ENCODE measurements at regions not wholly inside any gene's neighbourhood (a gene's known extent, or its start where the extent isn't known, plus 50 kb on each side); places are given as distances from the start of the nearest gene placed in this dataset.

DNA sequence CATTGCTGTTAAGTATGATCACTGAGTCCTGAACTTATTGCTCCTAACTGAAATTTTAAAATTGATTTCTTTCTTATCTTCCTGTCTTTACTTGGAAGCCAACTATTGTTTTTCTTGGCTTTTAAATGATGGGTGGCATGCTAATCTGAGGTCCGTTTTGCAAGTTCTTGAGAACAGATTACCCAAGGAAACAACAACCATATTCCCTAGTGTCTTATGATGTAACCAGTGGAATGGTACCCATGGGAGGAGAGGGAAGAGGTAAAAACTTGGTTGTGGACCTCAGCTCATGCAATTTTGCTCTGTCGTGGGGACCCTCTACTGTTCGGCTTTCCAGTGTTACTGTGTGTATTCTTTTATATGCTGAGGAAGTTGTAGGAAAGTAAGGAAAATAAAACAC, 454.8 kb upstream of the ADAMTS5 start:
- no peaks in the 10 kb centered on the region for H3K36me3 Mint-ChIP-seq (ENCODE audit: unreplicated experiment)
- H3K4me1 Mint-ChIP-seq (ENCODE audit: low read depth, unreplicated experiment) = peaks cover 1% of the 10 kb centered on the region
- H3K4me3 Mint-ChIP-seq (ENCODE audit: unreplicated experiment) = no peak overlapping the region
- no peak overlapping the region for H3K27ac Mint-ChIP-seq (ENCODE audit: unreplicated experiment)
- H3K27me3 Mint-ChIP-seq (ENCODE audit: unreplicated experiment) = no peaks in the 10 kb centered on the region
- H3K9me3 Mint-ChIP-seq (ENCODE audit: unreplicated experiment) = no peaks in the 10 kb centered on the region
- TF ChIP-seq, protein P1, sequence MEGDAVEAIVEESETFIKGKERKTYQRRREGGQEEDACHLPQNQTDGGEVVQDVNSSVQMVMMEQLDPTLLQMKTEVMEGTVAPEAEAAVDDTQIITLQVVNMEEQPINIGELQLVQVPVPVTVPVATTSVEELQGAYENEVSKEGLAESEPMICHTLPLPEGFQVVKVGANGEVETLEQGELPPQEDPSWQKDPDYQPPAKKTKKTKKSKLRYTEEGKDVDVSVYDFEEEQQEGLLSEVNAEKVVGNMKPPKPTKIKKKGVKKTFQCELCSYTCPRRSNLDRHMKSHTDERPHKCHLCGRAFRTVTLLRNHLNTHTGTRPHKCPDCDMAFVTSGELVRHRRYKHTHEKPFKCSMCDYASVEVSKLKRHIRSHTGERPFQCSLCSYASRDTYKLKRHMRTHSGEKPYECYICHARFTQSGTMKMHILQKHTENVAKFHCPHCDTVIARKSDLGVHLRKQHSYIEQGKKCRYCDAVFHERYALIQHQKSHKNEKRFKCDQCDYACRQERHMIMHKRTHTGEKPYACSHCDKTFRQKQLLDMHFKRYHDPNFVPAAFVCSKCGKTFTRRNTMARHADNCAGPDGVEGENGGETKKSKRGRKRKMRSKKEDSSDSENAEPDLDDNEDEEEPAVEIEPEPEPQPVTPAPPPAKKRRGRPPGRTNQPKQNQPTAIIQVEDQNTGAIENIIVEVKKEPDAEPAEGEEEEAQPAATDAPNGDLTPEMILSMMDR (IDR thresholded peaks at IDR 0.05; ENCODE audit: partially characterized antibody, unreplicated experiment) = no peak
- DNase-seq = no peak

DNA sequence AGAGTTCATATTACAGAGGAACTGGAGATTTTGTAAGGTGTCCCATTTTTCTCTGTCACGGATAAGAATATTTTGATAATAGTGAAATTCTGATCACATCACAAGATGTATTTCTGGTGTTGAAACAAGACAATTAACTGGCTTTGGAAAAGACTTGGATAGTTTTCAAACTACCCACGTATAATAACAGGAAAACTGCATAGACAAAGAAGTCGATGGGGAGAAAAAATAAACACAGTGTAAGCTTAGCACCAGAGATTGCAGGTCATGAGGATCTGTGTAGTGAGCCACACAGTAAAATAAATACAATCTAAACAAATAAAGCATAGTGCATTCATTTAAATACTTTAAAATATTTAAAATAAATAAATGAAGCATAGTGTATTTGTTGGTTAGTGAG, 452.3 kb upstream of the ADAMTS5 start:
- no peak overlapping the region for H3K27ac Mint-ChIP-seq (ENCODE audit: unreplicated experiment)
- H3K27me3 Mint-ChIP-seq (ENCODE audit: unreplicated experiment) = no peaks in the 10 kb centered on the region
- H3K36me3 Mint-ChIP-seq (ENCODE audit: unreplicated experiment) = no peaks in the 10 kb centered on the region
- no peaks in the 10 kb centered on the region for H3K9me3 Mint-ChIP-seq (ENCODE audit: unreplicated experiment)
- TF ChIP-seq, protein P1 (IDR thresholded peaks at IDR 0.05; ENCODE audit: partially characterized antibody, unreplicated experiment) = no peak
- DNase-seq = no peak
- H3K4me1 Mint-ChIP-seq (ENCODE audit: low read depth, unreplicated experiment) = peaks cover 1% of the 10 kb centered on the region
- no peak overlapping the region for H3K4me3 Mint-ChIP-seq (ENCODE audit: unreplicated experiment)

DNA sequence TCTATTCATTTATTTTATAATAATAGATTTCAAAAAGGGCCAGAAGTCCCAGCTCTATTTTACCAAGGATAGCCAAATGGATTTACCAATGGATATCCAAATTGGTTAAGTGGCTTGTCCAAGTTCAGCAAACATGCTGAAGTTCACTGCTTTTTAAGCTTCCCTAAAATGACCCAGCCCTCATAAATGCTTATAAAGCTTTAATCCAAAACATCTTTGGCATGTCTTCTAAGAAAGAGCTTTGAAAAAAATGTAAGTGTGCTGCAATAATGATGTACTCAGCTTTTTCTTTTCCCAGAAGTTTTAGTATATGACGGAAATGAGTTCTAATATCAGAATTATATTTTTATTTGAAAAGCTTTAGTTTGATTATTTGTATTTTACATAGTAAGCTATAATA, 451.5 kb upstream of the ADAMTS5 start:
- no peaks in the 10 kb centered on the region for H3K9me3 Mint-ChIP-seq (ENCODE audit: unreplicated experiment)
- H3K27me3 Mint-ChIP-seq (ENCODE audit: unreplicated experiment) = no peaks in the 10 kb centered on the region
- no peaks in the 10 kb centered on the region for H3K36me3 Mint-ChIP-seq (ENCODE audit: unreplicated experiment)
- H3K4me1 Mint-ChIP-seq (ENCODE audit: low read depth, unreplicated experiment) = peaks cover under 1% of the 10 kb centered on the region
- no peak for DNase-seq
- H3K27ac Mint-ChIP-seq (ENCODE audit: unreplicated experiment) = no peak overlapping the region
- H3K4me3 Mint-ChIP-seq (ENCODE audit: unreplicated experiment) = no peak overlapping the region
- TF ChIP-seq, protein P1 (IDR thresholded peaks at IDR 0.05; ENCODE audit: partially characterized antibody, unreplicated experiment) = no peak

- Mint-ChIP-seq H3K4me3 (ENCODE audit: unreplicated experiment) (no peak overlapping the region), H3K4me1 (ENCODE audit: low read depth, unreplicated experiment) (no peaks in the 10 kb centered on the region), H3K9me3 (ENCODE audit: unreplicated experiment) (no peaks in the 10 kb centered on the region), H3K36me3 (ENCODE audit: unreplicated experiment) (no peaks in the 10 kb centered on the region), H3K27ac (ENCODE audit: unreplicated experiment) (no peak overlapping the region), H3K27me3 (ENCODE audit: unreplicated experiment) (no peaks in the 10 kb centered on the region)
- DNase-seq = no peak
- TF ChIP-seq, protein P1 (IDR thresholded peaks at IDR 0.05; ENCODE audit: partially characterized antibody, unreplicated experiment) = no peak
These were observed 445.6 kb upstream of the ADAMTS5 start for GRCh38 chr21:27412530-27412929.

DNA sequence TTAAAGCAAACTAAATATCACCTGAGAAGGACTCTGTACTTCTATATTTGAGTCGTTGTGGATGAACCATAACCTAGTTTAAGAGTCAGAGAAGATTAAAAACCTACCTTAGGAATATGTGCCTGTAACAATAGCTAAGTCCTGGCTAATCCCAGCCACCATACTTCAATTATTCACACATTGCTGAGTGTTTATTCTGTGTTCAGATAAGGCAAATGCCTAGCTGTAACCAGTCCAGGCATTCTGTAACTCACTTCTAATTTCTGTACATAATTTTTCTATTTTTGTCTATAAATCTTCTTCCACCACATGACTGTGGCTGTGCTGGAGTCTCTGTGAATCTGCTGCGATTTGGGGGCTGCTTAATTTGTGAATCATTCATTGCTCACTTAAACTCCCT, 441.9 kb upstream of the ADAMTS5 start:
- no peak overlapping the region for H3K27ac Mint-ChIP-seq (ENCODE audit: unreplicated experiment)
- DNase-seq = no peak
- H3K4me1 Mint-ChIP-seq (ENCODE audit: low read depth, unreplicated experiment) = no peaks in the 10 kb centered on the region
- TF ChIP-seq, protein P1 (IDR thresholded peaks at IDR 0.05; ENCODE audit: partially characterized antibody, unreplicated experiment) = no peak
- no peaks in the 10 kb centered on the region for H3K36me3 Mint-ChIP-seq (ENCODE audit: unreplicated experiment)
- H3K9me3 Mint-ChIP-seq (ENCODE audit: unreplicated experiment) = no peaks in the 10 kb centered on the region
- H3K27me3 Mint-ChIP-seq (ENCODE audit: unreplicated experiment) = no peaks in the 10 kb centered on the region
- H3K4me3 Mint-ChIP-seq (ENCODE audit: unreplicated experiment) = no peak overlapping the region
